CD4-positive, alpha-beta T cell treated with Interleukin-2 at 100 ng/mL for 4 hours (primary cell): ENCODE measurements at regions not wholly inside any gene's neighbourhood (a gene's known extent, or its start where the extent isn't known, plus 50 kb on each side); places are given as distances from the start of the nearest gene placed in this dataset.

Source experiments
- DNase-seq: peaks from one replicate; pipeline ENCODE4 v3.0.0-alpha.2; 2020; ENCODE audit warnings: low spot score

DNA sequence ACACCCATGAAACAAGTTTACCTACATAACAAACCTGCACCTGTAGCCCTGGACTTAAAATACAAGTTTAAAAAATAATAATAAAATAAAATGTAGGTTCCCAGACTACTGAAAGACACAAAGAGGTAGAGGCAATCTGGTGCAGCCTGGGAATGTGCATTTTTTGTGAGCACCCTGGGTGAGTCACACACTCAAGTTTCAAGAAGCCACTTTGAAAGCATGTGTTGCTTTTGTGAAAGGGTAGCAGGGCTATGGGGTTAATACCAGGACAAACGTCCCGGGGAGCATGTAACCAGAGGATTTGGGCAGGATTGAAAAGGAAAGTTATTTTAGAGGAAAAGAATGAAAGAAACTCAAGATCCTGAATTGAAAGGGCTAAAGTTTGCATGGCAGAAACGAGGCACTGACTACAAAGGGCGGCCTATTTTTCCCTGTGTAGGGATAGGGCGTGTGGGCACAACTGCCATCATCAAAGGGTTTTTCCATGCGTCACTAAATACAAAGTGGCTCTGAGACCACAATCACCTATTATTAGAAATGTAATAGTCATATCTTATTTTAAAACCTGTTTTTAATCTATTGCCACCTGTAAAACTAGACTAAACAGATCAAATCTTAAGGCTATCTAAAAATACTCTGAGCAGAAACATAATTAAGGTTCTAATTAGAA lies 314.9 kb downstream of the COG6 start:
- DNase-seq: no peak

DNA sequence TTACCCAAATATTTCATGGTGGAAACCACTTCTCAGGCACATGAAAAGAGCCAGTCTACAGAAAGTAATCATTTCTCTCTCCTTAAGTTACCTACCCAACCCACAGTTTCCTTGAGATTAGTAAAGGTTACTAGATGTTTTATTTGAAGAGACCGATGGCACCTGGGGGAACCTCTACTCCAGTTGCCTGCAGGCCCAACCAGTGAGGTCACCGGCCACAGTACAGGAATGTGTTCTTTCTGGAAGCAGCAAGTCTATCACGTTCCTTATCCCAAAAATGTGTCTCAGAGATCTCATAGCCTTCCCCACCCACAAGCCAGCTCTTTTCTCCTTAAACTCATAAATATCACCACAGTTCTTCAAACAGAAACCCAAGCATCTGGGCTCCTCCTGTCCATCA lies 316.1 kb downstream of the COG6 start:
- no peak for DNase-seq

DNA sequence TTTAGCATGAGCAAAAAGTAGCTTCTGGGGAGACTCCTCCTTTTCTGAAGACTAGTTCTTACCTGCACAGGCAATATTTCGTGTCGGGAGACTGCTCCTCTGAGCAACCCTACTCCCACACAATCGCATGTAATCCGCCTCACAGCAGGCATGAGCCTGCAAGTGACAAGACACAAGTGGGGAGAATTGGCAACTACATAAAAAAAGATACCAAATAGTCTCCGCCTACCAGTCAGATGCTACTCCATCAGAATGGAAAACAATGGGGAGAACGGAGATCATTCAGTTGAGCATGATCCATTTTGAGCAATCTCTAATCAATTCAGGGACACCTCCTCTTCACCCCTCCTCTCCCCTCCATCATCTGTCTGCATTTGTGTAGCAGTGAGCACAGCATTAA lies 321.0 kb downstream of the COG6 start:
- no peak for DNase-seq

DNA sequence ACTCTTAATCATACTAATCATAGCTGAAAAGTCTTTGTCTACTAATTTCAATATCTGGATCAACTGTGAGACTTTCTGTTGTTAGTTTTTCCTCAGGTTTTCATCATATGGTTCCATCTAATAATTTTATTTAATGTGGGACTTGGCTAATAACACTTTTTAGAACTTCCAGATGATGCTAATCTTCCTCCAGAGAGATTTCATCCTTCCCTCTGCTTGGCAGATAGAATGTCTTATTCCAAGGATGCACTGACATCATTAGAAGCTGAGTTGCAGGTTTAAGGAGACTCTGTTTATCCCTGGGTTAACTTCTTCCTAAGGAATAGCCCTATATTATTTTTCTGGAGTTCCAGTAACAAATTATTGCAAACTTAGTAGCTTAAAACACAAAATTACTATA lies 325.6 kb downstream of the COG6 start:
- no peak for DNase-seq

DNA sequence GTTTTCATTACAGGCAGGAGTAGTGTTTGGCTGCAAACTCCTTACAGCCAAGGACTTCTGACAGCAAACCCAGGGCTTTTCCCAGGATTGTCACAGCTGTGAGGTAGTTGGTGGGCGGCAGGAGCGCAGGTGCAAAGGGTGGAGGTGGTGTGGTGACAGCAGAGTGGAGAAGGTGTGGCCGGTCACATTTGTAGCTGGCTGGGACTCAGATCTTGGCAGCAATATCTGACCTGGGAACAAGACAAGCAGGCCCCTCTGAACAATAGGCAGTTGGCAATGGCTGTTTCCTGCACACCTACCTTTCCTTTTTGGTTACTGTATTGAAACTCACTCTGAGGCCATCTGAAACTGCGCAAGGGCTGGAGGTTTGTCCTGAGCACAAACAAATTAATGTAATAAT lies 327.3 kb downstream of the COG6 start:
- DNase-seq: no peak

DNA sequence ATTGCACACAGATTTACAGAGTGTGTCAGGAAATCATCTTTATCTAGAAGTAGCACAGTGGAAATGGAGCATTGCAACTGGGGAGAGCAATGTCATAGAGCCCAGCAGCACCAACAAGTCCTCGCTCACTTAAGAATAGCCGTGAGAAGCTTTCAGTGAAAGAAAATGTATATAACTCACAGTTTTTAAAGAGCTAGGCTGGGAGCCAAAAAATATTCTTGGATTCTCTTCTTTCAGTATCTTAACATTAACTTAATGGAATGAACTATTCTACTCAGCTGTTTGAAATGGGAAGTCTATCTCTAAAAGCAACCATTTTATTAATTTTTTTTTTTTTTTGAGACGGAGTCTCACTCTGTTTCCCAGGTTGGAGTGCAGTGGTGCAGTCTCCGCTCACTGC lies 329.6 kb downstream of the COG6 start:
- no peak for DNase-seq

DNA sequence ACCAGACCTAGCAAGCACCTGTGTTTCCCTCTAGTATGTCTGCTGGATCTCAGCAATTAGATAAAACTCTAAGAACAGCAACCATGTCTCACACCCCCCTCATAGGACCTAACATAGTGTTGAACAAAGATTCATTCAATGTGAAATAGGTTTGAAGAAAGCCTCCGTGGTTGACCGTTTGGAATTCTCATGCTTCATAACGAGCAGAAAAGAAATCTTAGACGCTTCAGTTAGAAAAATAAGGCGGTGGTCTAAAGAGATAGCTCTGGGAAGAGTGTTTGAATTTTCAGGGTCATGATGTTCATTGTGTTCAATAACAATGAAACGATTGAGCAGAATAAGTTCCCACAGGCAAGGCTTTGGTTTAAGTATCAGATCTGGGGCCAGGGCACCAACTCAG lies 332.9 kb downstream of the COG6 start:
- no peak for DNase-seq

DNA sequence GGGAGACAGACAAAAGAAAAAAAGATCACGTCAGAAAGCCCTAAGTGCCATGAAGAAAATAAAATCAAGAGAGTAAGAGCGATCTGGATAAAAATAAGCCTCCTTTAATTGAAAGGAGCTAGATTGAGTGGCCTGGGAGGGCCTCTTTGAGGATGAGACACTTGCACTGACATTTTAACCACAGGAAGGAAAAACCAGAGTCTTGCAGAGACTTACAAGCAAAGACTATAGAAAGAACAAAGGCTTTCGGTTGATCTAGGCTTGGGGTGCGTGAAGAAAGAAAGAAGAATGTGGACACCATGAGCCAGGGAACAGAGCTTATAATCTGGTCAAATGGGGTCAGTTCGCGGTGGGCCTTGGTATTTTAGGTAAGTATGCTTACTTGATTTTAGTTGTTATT lies 342.7 kb downstream of the COG6 start:
- DNase-seq: peak; percentile 10

DNA sequence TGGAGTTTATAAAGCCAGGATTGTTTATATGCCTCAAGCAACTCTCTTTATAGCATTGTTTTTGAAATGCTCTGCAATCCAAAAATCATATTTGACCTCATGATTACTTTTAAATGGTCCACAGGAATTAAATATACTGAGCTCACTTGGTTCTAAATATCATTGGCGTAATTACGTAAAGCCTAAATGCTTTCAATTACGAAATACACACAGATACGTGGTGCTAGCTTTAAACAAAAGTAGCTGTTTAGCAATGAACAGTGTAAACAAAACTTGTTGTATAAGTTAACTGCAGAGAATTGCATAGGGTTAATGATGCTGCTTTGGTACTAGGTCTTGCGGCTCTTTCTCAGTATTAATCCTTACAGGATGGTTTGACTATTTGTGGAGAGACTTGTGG lies 346.6 kb downstream of the COG6 start:
- DNase-seq: no peak

DNA sequence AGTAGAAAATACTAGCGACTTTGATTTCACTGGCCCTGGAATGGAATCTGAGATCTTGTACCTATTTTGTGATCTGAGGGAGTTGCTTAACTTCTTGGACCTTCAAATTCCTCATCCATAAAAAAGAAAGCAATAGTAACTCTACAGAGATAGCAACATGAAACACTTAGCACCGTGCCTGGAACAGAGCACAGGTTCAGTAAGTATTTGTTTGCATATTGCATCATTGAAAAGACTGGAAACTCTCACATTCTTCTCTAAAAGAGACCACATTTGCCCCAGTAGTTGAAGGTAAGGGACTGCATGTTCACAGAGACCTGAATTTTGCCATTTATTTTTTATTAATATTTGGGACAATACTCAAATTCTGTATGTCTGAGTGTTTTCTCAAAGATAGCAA lies 358.1 kb downstream of the COG6 start:
- no peak for DNase-seq

DNA sequence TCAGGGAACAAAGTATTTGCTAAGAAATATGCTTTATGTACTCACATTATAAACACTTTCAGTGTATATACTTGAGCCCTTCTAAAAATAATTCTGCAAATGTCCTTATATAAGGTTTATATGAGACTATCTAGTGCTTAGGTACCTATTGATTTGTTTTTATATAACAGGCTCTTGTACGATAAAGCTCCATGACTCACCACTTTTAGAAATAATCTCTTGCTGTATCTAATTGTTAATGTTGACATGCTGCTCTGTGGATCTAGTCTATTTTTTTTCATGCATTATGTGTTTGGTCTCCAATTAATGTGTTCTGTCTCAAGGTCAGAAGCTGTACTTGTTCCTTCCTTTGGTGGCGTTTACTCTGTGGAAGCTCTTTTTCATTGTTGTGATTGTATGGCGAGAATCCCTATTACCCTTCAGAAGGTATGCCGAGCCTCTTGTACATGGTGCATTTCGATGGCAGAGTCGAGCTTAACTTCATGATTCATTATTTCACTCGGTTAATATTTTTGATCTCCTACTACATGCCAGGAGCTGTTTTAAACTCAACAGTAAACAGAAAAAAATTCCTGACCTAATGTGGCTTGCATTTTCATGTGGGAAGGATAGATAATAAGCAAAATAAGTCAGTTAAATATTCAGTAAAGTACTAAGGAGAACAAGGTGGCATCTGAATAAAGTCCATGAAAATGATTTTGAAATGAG lies 361.6 kb downstream of the COG6 start:
- DNase-seq: no peak

DNA sequence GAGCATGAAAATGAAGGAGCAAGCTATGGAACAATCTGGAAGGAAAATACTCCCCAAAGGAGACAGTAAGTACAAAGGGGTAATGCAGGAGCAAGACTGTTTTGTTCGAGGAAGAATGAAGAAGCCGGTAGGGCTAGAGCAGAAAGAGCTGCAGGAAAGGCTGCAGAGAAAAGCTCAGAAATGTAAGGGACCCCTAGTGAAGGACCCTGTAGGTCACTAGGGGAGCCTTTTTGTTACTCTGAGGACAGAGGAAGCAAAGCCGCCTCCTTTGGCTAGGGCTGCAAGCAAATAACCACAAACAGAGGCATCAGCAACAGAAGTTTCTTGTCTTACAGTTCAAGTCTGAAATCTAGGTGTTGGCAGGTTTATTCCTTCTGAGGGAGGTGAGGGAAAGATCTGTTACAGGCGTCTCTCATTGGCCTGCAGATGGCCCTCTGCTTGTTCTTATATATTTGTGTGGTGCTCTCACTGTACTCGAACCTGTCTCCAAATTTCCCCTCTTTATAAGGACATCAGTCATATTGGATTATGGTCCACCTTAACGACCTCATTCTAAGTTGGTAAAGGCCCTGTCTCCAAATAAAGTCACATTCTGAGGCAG lies 362.3 kb downstream of the COG6 start:
- no peak for DNase-seq

DNA sequence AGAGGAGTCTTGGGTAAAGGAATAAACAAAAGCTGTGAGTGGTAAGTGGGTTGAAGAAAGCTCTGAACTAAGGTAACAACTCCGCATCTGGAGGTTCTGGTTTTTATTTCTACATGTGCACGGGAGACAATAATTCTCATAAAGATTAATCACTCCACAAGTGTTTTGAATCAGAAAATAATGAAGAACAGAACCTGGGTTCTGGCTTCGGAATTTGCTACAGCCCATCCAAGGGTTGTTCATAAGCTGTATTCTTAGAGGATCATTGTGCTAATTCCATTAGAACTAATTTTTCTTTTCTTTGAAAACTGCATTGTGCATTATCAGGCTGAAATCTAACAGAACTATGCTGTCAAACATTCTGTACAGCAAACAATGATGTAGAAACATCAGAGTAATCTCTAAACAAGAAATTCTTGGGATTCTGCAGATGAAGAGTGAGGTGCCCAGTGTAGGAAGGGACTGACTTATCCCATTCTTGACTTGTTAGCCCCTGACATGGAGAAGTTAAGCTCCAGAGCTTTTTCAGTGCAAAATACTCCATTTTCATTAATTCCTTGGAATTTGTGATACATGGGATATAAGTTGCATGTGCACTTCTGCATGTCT lies 368.2 kb downstream of the COG6 start:
- no peak for DNase-seq

DNA sequence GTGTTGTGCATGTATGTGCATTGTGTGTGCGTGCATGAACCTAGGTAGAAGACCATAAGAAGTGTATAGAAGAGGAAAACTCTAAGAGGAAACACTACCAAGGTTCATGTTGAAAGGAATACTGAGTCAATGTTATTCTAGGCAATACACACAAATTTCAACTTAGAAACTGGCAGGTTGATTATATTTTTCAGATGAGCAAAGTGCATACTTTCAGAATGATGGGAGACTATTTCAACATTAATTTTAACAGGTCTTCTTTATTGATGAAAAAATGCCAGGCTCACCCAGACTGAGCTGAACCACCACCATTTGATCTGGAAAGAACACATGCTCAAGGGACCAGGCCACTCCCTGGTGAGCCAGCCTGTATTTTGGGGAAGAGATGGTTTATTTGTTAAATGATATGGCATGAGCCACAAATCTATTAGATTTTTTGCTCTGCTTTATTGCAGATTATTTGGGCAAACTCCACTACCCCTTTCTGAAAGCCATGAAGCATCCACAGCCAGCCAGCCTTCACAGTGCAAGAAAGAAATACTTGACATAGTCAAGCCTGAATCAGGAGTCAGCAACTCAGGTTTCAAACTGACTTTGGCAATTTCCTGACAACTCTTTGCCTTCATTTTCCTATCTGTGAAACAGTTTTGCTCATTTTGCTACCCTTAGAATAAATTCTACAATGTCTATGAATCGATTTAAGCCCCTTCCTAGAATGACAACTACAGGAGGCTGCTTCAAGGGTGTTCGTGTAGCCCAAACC lies 368.9 kb downstream of the COG6 start:
- no peak for DNase-seq

DNA sequence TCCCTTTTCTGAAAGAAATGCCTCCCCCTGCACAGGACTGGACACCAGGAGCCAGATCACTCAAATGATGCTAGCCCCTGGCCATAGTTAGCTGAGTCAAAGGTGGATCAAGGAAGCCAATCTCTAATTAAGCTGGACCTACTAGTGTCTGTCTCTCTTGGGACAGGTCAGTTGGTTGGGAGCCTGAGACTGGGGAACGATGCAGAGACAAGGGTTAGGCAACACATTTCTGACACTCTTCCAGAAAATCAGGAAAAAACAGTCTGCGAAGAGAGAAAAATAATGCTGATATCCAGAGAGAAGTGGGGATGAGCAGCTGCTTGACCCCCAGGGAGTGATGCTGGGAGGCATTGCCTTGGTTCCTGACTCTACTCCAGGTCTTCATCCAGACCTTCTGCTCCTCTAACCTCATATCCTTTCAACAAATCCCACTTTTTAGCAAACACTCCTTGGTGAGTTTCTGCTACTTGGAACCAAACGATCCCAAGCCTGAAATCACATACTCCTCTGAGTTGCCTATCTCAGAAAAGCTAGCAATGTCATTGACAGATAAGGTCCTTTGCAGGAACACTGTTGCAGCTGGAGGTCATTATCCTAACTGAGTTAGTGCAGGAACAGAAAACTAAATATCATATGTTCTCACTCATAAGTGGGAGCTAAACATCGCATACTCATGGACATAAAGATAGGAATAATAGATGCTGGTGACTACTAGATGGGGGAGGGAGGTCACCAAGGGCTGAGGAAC lies 369.7 kb downstream of the COG6 start:
- no peak for DNase-seq

DNA sequence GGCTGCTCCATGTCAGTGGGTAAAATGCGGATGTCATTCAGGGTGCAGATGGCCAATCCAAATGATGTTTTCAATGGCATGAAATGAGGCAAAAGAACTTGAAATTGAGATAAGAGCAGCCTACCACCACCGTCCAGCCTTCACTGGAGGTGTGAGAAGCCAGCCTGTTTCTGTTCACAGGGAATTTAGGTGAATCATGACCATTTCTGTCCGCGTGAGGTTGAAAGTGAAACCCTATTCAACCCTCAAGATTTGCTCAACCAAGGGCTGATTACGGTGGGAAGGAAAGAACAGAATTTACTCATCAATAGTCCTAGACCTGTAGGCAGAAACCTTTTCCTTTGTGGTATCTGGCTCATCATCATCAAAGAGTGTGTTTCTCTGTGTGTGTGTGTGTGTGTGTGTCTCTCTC lies 370.7 kb downstream of the COG6 start:
- DNase-seq: peak; percentile 71

DNA sequence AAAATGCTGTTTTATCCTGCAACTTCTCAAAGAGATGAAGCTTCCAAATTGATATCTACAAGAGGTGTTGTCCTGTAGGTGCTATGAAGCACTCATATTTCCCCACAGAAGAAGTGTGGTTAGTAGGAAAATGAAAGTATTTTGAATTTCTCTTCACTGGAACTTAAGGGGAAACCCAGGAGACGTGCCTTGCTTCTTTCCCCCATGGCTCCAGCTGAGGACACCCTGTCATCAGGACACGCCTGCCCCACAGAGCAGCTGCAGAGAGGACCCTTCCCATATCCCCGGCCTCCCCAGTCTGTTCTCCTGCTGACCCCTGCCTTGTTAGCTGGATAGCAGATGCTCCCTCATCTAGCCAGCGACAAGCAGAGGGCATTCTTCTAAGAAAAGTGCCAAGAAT lies 371.3 kb downstream of the COG6 start:
- peak; percentile 4 for DNase-seq

DNA sequence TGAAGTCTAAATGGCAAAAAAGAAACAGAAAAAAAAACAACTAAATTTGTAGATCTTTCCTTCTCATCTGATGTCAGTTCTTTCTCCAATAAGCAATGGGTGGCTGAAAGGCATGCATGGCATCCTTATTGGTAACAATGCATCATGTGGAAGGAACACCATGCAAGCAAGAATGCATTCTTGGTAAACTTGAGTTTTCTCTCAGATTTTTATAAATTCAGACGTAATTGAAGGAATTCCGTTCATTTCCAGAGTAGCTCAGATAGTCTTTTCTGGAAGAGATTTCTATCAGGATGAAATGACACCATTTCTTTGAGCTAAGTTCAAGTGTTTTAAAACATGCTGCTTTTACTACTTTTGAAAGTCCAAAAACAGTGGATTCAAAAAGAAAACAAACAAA lies 373.0 kb downstream of the COG6 start:
- no peak for DNase-seq

DNA sequence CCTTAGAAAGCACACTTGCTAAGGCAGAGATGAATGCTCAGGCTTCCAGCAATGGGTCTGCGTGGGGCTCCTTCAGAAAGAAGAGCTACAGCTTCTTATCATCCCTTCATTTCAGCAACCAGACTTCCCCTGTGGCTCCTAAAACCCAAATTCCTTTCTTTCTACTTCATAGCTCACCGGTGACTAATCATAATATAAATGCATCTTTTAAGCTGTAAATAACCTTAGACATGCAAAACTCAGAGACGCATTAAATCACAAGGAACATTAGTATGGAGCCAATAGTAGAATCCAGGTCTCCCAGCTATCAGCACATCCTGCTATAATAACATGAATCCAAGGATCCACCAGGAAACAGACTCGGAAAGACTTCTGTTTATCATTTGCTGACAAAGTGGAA lies 375.6 kb downstream of the COG6 start:
- DNase-seq: no peak

DNA sequence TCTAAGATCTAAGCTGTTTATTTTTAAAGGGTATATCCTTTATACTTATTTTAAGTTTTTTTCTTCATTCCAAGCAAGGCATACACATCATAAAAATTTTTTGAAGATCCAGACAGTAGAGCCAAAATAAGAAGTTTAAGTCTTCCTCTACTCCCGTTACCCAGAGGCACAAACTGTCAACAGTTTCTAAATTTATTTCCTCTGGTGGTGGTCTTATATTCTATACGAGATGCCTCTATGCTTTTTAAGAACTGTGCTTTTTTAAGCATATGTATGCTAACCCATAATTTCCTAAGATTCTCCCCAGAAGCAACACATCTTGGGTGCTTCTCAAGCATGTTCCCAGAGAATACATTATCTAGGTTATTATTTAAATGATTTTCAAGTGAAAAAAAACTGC lies 383.6 kb downstream of the COG6 start:
- DNase-seq: no peak

DNA sequence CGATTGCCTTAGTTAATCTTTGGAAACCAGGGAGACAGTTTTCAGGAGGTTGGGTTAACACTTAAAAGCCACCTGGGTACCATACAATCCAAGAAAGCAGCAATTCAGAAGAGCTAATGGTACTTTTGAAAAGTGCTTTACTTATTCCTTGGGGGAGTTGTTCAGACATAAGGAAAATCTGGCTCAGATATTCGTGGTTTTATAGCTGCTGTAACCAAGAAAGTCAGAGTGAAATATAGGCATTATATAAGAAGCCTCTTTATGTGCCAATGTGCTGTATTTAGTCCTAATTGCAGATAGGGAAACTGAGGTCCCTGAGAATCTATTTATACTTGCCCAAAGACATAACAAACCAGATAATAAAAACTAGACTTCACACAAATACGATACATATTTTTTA lies 387.5 kb downstream of the COG6 start:
- DNase-seq: no peak

DNA sequence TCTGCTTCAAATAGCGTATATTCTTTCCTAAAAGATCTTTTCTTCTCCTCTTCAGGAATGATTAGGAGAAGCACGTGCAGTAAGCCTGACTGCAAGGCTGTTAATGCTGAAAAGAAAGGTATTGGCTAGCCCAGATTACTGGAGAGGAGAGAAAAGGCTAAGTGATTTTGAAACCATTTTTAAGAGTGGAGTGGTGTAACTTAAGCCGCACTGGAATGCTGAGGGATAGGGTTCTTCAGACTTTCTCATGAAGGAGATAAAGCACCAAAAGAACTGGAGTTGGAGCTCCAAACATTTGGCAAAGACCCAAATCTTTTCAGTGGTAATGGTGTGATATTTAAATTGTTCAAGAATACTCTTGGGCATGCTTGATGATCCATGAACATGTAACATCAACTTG lies 388.3 kb downstream of the COG6 start:
- no peak for DNase-seq
